Stomach smooth muscle (tissue), 2 donors: ENCODE measurements at regions not wholly inside any gene's neighbourhood (a gene's known extent, or its start where the extent isn't known, plus 50 kb on each side); places are given as distances from the start of the nearest gene placed in this dataset.

Experiments
- H3K27ac ChIP-seq: one replicate; pipeline ENCODE4 v1.7.0; 2013; ENCODE audit warnings: mild to moderate bottlenecking, low read length, inconsistent platforms
- H3K27me3 ChIP-seq, 2 donors: one replicate each; pipeline ENCODE4 v1.7.0; 2013; ENCODE audit warnings: low read length in 2 of 2; ENCODE audit not compliant: insufficient read depth in 2 of 2, control insufficient read depth in 1 of 2
- H3K36me3 ChIP-seq, 2 donors: one replicate each; pipeline ENCODE4 v1.7.0; 2013; ENCODE audit warnings: low read length in 2 of 2; ENCODE audit not compliant: control insufficient read depth in 2 of 2, insufficient read depth in 2 of 2
- H3K4me1 ChIP-seq: one replicate; pipeline ENCODE4 v1.7.0; 2013; ENCODE audit warnings: low read length; ENCODE audit not compliant: control insufficient read depth, insufficient read depth
- H3K4me3 ChIP-seq, 2 donors: one replicate each; pipeline ENCODE4 v1.7.0; 2013; ENCODE audit warnings: low read length in 2 of 2
- H3K9ac ChIP-seq, 2 donors: one replicate each; pipeline ENCODE4 v1.7.0; 2013; ENCODE audit warnings: low read length in 2 of 2, mild to moderate bottlenecking in 1 of 2
- H3K9me3 ChIP-seq, 2 donors: one replicate each; pipeline ENCODE4 v1.7.0; 2013; ENCODE audit warnings: low read length in 2 of 2; ENCODE audit not compliant: control insufficient read depth in 2 of 2
- donor health status: healthy.
- donor health status: Pancreatic carcinoma.

DNA sequence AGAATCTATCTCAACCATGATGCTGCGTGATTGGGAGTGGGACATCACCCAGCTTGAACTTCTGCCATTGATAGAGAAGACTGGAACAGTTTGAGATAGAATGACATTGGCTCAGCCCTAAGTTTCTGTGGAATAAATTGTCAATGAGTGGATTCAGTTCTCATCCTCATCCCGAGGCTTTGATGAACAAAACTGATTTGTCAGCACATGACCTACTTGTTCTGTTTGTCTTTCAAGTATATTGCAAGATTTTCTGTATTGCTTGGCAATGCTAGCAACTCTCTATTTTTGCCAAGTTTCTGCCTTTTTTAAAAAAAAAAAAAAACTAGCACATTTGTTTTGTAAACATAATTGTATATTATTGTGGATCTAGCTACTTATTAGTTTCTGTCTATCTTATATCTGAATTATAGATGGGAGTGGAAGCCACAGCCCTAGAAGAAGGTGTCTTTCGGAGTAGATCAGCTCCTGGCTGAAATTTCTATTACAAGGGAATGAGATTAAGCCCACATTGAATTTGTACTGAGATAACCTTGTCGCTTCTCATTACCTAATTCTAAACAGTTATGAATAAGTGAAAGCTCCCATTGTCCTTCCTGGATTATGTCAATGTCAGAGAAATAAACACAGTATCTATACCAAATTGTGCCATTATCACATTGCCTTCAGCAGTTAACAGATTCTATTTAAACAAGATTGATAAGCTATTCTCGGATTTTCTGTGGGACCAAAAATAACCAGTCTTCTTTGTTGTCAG lies 166.1 kb downstream of the TNFSF13B start:
- Histone ChIP-seq H3K4me3 (no peak overlapping the region), H3K9me3 (no peaks in the 10 kb centered on the region), H3K36me3 (no peaks in the 10 kb centered on the region), H3K27me3 (no peaks in the 10 kb centered on the region), H3K4me1 (no peaks in the 10 kb centered on the region), H3K27ac (no peak overlapping the region), H3K9ac (no peak overlapping the region)

GRCh38 chr13:108437496-108437895 lies 168.0 kb downstream of the TNFSF13B start:
- no peaks in the 10 kb centered on the region for H3K36me3 ChIP-seq
- H3K9me3 ChIP-seq = no peaks in the 10 kb centered on the region
- H3K4me1 ChIP-seq = no peaks in the 10 kb centered on the region
- H3K27me3 ChIP-seq = no peaks in the 10 kb centered on the region
- no peak overlapping the region for H3K27ac ChIP-seq
- H3K4me3 ChIP-seq = no peak overlapping the region
- H3K9ac ChIP-seq = no peak overlapping the region

- Histone ChIP-seq H3K36me3 (no peaks in the 10 kb centered on the region), H3K9ac (no peak overlapping the region), H3K27me3 (no peaks in the 10 kb centered on the region), H3K4me3 (no peak overlapping the region), H3K4me1 (no peaks in the 10 kb centered on the region), H3K27ac (no peak overlapping the region), H3K9me3 (peaks cover 0 to 3% of the 10 kb centered on the region in 2 donors)
Observed at GRCh38 chr13:108439556-108439955, 170.0 kb downstream of the TNFSF13B start.

- H3K4me3 ChIP-seq = no peak overlapping the region
- peaks cover 0 to 2% of the 10 kb centered on the region in 2 donors for H3K27me3 ChIP-seq
- H3K36me3 ChIP-seq = no peaks in the 10 kb centered on the region
- H3K27ac ChIP-seq = no peak overlapping the region
- H3K9me3 ChIP-seq = peaks cover 0 to 3% of the 10 kb centered on the region in 2 donors
- no peaks in the 10 kb centered on the region for H3K4me1 ChIP-seq
- H3K9ac ChIP-seq = no peak overlapping the region
Observed at GRCh38 chr13:108444448-108444847, 174.9 kb downstream of the TNFSF13B start.

DNA sequence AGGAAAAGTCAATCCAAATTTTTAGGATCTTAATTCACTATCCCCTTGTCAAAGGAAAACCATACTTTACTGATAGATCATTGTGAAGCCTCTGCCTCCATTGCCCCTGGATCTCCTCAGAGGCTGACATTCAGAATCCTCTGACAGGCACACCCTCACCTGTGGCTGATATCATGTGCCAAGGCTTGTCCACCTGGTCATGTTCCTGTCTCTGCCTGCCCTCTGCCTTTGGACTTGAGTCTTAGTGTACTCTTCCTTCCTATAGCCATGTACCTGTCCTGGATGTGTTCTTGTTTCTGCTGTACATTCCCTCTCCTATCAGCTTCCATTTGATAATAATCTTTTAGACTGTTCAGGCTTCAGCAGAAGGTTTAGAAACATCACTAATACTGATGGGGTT lies 179.4 kb downstream of the TNFSF13B start:
- H3K4me3 ChIP-seq = no peak overlapping the region
- H3K36me3 ChIP-seq = no peaks in the 10 kb centered on the region
- no peak overlapping the region for H3K9ac ChIP-seq

GRCh38 chr13:108451121-108451520 lies 178.3 kb upstream of the MYO16 start:
- H3K9ac ChIP-seq = no peak overlapping the region
- H3K4me3 ChIP-seq = no peak overlapping the region
- no peaks in the 10 kb centered on the region for H3K4me1 ChIP-seq
- peaks cover 0 to 2% of the 10 kb centered on the region in 2 donors for H3K27me3 ChIP-seq
- no peaks in the 10 kb centered on the region for H3K36me3 ChIP-seq
- H3K27ac ChIP-seq = no peak overlapping the region
- H3K9me3 ChIP-seq = no peaks in the 10 kb centered on the region

More for the DNA sequence above, 179.4 kb downstream of the TNFSF13B start:
- H3K9me3 ChIP-seq = no peaks in the 10 kb centered on the region
- H3K27ac ChIP-seq = no peak overlapping the region
- no peaks in the 10 kb centered on the region for H3K4me1 ChIP-seq
- H3K27me3 ChIP-seq = peaks cover 0 to 2% of the 10 kb centered on the region in 2 donors

DNA sequence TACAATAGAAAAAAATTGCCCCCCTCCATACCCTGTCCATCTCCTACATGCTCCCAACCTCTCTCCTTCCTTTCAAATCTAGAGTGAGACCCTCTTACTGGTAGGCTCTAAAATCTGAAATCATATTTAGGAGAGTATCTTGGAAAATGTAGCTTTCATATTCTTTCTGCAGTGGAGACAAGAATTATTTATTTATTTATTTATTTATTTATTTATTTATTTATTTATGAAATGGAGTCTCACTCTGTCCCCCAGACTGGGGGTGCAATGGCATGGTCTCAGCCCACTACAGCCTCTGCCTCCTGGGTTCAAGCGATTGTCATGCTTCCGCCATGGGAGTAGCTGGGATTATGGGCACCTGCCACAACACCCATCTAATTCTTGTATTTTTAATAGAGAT lies 174.1 kb upstream of the MYO16 start:
- H3K9ac ChIP-seq = no peak overlapping the region

DNA sequence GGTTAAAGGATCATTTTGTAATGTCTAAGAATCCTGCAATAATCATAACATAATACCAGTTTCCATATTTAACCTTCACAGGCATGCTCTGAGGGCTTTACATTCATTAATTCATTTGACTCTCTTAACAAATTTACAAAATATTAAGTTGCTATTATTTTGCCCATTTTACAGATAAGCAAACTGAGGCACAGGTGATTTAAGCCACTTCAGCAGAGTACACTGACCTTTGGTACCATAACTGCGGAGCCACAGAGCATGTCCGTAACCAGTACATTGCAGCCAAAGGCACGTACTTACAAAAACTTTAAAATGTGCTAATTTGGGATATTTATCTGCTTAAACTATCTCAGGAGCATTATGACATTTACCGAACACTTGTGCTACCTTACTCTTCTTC lies 169.4 kb upstream of the MYO16 start:
- Histone ChIP-seq H3K36me3 (no peaks in the 10 kb centered on the region), H3K27ac (no peak overlapping the region), H3K9ac (no peak overlapping the region), H3K4me3 (no peak overlapping the region), H3K27me3 (no peaks in the 10 kb centered on the region), H3K4me1 (no peaks in the 10 kb centered on the region), H3K9me3 (no peaks in the 10 kb centered on the region)

More for the DNA sequence above, 174.1 kb upstream of the MYO16 start:
- Histone ChIP-seq H3K4me1 (no peaks in the 10 kb centered on the region), H3K4me3 (no peak overlapping the region), H3K36me3 (no peaks in the 10 kb centered on the region), H3K9me3 (no peaks in the 10 kb centered on the region), H3K27me3 (no peaks in the 10 kb centered on the region), H3K27ac (no peak overlapping the region)

DNA sequence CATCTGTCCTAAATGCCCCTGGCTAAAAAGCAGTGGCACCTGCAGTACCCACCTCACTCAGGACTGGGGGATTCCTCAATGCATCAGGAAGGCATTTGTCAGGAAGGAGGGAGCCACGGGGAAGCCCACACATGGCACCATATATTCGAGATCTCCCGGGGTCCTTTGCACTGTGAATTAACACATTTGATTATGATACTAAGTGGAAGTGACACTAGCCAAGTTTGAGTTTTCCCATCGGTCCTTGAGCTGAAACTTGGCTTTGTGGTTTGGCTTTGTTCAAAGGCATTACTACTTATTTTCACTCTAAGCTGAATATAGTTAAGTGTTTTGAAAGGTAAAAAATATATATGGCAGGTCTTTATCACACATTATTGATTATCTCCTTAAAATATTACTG lies 168.7 kb upstream of the MYO16 start:
- no peaks in the 10 kb centered on the region for H3K9me3 ChIP-seq
- H3K27ac ChIP-seq = no peak overlapping the region
- no peak overlapping the region for H3K4me3 ChIP-seq
- no peak overlapping the region for H3K9ac ChIP-seq
- H3K4me1 ChIP-seq = no peaks in the 10 kb centered on the region
- H3K27me3 ChIP-seq = no peaks in the 10 kb centered on the region
- no peaks in the 10 kb centered on the region for H3K36me3 ChIP-seq

- H3K36me3 ChIP-seq = no peaks in the 10 kb centered on the region
- H3K4me3 ChIP-seq = no peak overlapping the region
- H3K4me1 ChIP-seq = no peaks in the 10 kb centered on the region
- H3K27me3 ChIP-seq = no peaks in the 10 kb centered on the region
- H3K27ac ChIP-seq = no peak overlapping the region
- H3K9me3 ChIP-seq = no peaks in the 10 kb centered on the region
- H3K9ac ChIP-seq = no peak overlapping the region
Observed at GRCh38 chr13:108463340-108463739, 166.1 kb upstream of the MYO16 start.

- Histone ChIP-seq H3K4me3 (no peak overlapping the region), H3K36me3 (no peaks in the 10 kb centered on the region), H3K9ac (no peak overlapping the region), H3K4me1 (no peaks in the 10 kb centered on the region), H3K27ac (no peak overlapping the region), H3K9me3 (no peaks in the 10 kb centered on the region), H3K27me3 (no peaks in the 10 kb centered on the region)
Observed at GRCh38 chr13:108470921-108471320, 158.5 kb upstream of the MYO16 start.
